H1 (cell line): ENCODE measurements at regions not wholly inside any gene's neighbourhood (a gene's known extent, or its start where the extent isn't known, plus 50 kb on each side); places are given as distances from the start of the nearest gene placed in this dataset.

Experiments
- BRCA1 ChIP-seq: IDR thresholded peaks from 2 replicates; pipeline ENCODE4 v1.6.1; 2012; ENCODE audit warnings: low read depth, low read length, improper control_type of control experiment
- CEBPB ChIP-seq: IDR thresholded peaks from 2 replicates; pipeline ENCODE4 v1.6.1; 2012; ENCODE audit warnings: low read depth, low read length
- CHD2 ChIP-seq: IDR thresholded peaks from 2 replicates; pipeline ENCODE4 v1.6.1; 2012; ENCODE audit warnings: low read length, improper control_type of control experiment
- CHD7 ChIP-seq: fragments of 300-600 bp; sonication (generic); IDR thresholded peaks from 2 replicates; pipeline ENCODE4 v1.7.1; 2012; ENCODE audit warnings: low read length, moderate library complexity, mild to moderate bottlenecking, inconsistent platforms; ENCODE audit not compliant: insufficient replicate concordance
- GABPA ChIP-seq: IDR thresholded peaks from 2 replicates; pipeline ENCODE4 v1.6.1; 2011; ENCODE audit warnings: mild to moderate bottlenecking, low read length, moderate library complexity, borderline replicate concordance; ENCODE audit not compliant: insufficient read depth
- HDAC6 ChIP-seq: IDR thresholded peaks from one replicate; pipeline ENCODE4 v1.7.1; 2012; ENCODE audit warnings: low read depth, mild to moderate bottlenecking, inconsistent platforms, low read length, moderate library complexity
- POLR2AphosphoS5 ChIP-seq: IDR thresholded peaks from 2 replicates; pipeline ENCODE4 v1.6.1; 2011; ENCODE audit warnings: low read depth, low read length
- SP2 ChIP-seq: IDR thresholded peaks from 2 replicates; pipeline ENCODE4 v1.6.1; 2012; ENCODE audit warnings: mild to moderate bottlenecking, low read length, inconsistent platforms
- TAF7 ChIP-seq: optimal IDR thresholded peaks from 2 replicates; pipeline ENCODE3; 2011; ENCODE audit warnings: low read depth, mild to moderate bottlenecking, inconsistent platforms, low read length, moderate library complexity, borderline replicate concordance
- YY1 ChIP-seq: IDR thresholded peaks from 2 replicates; pipeline ENCODE4 v1.6.1; 2011; ENCODE audit warnings: low read depth, mild to moderate bottlenecking, low read length
- TF ChIP-seq, protein P1 (sequence below), 3 experiments: IDR thresholded peaks; 1 replicate in 2 of 3; 2 replicates in 1 of 3; pipeline versions ENCODE4 v1.5.1 to v1.6.1; 2011; ENCODE audit warnings: low read length in 3 of 3, mild to moderate bottlenecking in 3 of 3, inconsistent platforms in 2 of 3, low read depth in 1 of 3, moderate library complexity in 1 of 3; ENCODE audit not compliant: insufficient read depth in 1 of 3; ENCODE audit errors: control extremely low read depth in 1 of 3
- TF ChIP-seq, protein P2 (sequence below): IDR thresholded peaks from 2 replicates; pipeline ENCODE4 v1.6.1; 2011; ENCODE audit warnings: low read length, improper control_type of control experiment
- TF ChIP-seq, protein P3 (sequence below): IDR thresholded peaks from 2 replicates; pipeline ENCODE4 v1.6.1; 2012; ENCODE audit warnings: inconsistent platforms

DNA sequence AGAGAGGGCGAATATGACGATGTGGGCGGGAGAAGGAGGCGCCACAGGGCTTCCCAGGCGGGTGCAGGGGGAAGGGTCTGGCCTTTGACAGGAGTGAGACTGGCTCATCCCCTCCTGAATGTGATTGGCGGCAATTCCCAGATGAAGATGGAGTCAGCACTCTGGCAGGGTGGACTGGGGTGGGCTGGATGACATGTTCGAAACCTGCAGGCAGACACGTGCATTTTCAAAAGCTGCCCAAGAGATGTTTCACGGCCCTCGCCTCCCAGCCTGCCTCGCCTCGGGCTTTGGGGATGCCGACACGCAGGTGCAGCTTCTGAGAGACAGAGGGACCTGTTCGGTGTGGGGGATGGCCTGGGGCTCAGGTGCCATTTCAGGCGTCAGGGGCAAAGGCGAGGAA lies 66.8 kb upstream of the AFDN start:
- TF ChIP-seq TAF7, result no peak
- TF ChIP-seq, protein P1, sequence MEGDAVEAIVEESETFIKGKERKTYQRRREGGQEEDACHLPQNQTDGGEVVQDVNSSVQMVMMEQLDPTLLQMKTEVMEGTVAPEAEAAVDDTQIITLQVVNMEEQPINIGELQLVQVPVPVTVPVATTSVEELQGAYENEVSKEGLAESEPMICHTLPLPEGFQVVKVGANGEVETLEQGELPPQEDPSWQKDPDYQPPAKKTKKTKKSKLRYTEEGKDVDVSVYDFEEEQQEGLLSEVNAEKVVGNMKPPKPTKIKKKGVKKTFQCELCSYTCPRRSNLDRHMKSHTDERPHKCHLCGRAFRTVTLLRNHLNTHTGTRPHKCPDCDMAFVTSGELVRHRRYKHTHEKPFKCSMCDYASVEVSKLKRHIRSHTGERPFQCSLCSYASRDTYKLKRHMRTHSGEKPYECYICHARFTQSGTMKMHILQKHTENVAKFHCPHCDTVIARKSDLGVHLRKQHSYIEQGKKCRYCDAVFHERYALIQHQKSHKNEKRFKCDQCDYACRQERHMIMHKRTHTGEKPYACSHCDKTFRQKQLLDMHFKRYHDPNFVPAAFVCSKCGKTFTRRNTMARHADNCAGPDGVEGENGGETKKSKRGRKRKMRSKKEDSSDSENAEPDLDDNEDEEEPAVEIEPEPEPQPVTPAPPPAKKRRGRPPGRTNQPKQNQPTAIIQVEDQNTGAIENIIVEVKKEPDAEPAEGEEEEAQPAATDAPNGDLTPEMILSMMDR (IDR thresholded peaks at IDR 0.05; ENCODE audit: control extremely low read depth in 1 of 3, insufficient read depth in 1 of 3, low read depth in 1 of 3, low read length in 3 of 3), result no peak
- TF ChIP-seq, protein P2, sequence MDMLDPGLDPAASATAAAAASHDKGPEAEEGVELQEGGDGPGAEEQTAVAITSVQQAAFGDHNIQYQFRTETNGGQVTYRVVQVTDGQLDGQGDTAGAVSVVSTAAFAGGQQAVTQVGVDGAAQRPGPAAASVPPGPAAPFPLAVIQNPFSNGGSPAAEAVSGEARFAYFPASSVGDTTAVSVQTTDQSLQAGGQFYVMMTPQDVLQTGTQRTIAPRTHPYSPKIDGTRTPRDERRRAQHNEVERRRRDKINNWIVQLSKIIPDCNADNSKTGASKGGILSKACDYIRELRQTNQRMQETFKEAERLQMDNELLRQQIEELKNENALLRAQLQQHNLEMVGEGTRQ, result no peak
- no peak for TF ChIP-seq SP2
- no peak for TF ChIP-seq GABPA
- TF ChIP-seq, protein P3, sequence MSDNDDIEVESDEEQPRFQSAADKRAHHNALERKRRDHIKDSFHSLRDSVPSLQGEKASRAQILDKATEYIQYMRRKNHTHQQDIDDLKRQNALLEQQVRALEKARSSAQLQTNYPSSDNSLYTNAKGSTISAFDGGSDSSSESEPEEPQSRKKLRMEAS, result no peak
- TF ChIP-seq YY1, result no peak
- TF ChIP-seq POLR2AphosphoS5, result no peak
- TF ChIP-seq HDAC6, result no peak
- TF ChIP-seq CHD2, result no peak
- no peak for TF ChIP-seq CHD7
- TF ChIP-seq CEBPB, result no peak
- no peak for TF ChIP-seq BRCA1
